Epidermal melanocyte (primary cell): ENCODE measurements at regions not wholly inside any gene's neighbourhood (a gene's known extent, or its start where the extent isn't known, plus 50 kb on each side); places are given as distances from the start of the nearest gene placed in this dataset.

ENCODE experiments used
- DNase-seq: peaks from one replicate; pipeline ENCODE4 v3.0.0; 2011; ENCODE audit warnings: low spot score; ENCODE audit not compliant: insufficient read length

DNA sequence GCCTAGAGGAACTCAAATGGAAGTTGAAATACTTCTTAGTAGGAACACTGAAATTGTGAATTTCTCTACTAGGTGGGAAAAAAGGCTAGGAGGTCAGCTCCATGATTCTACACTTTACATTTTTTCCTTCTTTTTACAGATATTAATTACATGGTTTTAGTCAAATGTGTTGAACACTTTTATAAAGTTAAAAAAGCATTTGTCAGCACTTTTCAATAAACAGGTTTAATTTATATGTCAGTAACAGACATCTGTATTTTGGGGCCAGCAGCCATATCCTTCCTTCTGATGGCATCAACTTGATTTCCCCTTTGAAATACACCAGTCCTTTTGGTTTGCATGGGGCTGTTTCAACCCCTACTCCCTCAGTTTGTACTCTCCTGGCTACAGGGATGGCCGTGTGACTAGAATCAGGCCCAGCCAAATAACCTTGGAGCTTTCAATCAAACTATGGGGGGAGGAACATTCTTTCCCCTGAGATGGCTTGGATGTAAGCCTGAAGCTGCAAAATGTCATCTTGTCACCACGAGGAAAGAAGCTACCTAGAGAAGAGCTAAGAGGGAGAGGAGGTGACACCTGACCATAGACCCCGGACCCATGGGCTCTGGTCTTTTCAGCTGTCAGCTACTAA lies 171.0 kb upstream of the NEBL start:
- DNase-seq: no peak

DNA sequence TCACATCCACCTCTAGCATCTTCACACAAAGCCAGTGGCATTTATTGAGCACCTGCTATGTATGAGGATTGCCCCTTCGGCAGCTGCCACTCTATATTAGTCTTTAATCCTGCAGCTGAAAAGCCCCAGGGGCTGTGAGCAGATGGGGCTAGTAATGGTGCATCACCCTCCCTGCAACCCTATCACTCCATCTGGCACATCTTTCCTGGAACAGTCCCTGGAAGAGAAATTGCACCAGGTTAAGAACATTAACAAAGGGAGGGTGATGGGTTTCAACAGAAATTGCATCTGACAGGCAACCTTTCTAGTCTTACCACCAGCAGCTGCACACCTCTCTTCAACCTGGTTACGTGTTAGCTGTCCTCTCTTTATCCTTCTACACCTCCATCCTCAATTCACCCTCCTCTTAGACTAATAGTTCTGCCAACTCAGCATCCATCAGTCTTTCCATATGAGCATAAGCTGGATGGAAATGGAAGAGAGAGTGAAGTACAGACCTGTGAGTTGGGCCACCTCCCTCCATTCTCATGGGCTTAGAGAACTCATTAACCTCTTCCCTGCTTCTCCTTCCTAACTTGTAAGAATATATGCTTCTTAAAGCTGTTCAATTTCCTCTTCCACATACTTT lies 168.6 kb upstream of the NEBL start:
- DNase-seq: no peak

DNA sequence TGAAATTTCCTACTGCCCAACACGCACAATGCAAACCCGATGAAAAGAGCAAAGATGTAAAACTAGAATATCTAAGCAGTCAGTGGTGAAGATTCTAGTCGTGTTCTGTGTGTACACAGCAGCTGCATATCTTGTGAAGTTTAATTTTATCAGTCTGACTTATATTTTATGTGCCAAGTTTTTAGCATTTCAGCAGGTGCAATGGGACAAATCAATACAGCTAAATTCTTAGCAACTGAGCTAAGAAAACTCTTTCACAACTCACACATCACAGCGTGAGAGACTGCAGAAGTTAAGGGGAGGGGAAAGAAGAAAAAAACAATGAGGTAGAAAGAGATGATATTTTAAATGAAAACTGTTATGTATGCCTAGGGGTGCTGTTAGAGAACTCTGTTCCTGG lies 164.9 kb upstream of the NEBL start:
- DNase-seq: no peak

DNA sequence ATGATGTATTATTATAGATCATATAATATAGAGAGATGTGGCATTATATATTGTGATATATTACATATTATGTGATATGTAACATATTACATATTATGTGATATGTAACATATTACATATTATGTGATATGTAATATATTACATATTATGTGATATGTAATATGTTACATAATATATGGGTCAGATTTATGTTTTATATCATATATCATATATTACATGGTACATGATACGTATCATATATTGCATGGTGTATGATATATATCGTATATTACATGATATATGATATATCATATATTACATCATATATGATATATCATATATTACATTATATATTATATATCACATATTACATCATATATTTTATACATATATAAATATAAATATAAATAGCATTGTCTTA lies 164.1 kb upstream of the NEBL start:
- DNase-seq: no peak

DNA sequence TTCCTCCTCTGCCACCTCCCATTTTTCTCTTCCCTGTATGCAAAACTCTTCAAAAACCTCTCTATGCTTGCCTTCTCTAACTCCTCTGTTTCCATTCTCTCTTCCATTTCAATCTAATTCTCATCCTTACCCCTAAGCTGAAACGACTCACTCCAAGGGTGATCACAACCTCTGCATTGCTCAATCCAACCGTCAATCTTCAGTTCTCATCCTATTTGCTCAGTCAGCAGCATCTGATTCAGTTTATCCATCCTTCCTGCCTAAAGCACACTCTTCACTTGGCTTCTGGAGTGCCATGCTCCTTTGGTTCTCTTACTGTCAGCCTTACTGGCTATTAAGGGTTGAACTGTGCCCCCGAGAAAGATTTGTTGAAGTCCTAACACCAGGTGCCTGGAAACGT lies 163.5 kb upstream of the NEBL start:
- DNase-seq: no peak

DNA sequence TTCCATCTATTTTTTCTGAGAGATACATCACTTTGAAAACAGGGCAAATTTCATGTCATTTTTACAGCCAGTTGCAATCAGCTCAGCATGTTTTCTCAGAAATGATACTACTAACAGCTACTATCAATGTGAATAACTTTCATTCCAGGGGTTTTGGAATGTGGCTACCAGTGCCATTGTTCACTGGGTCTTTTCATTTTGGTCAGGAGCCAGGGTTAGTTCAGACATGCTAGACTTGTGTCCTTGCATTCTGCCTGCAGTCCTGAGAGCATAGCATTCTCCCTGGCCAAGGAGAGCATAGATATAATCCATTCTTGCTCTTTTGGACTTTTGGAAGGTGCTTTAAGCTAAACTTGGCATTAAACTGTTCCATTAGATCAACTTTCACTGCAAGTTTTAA lies 160.9 kb upstream of the NEBL start:
- DNase-seq: no peak

DNA sequence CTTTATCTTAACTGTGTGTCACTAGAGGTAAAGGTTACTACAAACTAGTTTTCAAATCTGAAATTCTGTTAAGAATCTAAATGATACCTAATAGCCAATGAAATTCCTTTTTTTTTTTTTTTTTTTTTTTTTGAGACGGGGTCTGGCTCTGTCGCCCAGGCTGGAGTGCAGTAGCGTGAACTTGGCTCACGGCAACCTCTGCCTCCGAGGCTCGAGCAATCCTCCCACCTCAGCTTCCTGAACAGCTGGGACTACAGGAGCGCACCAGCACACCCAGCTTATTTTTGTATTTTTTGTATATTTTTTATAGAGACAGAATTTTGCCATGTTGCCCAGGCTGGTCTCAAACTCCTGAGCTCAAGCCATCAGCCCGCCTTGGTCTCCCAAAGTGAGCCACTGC lies 160.3 kb upstream of the NEBL start:
- no peak for DNase-seq

DNA sequence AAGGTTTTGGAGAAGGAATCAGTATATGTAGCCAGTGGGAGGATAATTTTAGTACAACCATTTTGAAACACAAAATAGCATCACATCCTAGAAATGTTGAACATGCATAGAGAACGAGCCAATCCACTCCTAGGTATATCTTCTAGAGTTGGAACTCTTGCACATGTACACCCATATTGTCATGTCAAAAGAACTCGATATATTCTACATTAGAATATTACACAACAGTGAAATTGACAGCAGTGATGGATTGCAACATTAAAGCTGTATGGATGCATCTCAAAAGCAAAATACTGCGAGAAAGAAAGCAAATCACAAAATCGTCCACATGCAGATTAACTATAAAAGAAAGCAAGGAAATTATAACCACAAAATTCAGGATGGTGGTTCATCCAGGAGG lies 159.3 kb upstream of the NEBL start:
- DNase-seq: no peak

DNA sequence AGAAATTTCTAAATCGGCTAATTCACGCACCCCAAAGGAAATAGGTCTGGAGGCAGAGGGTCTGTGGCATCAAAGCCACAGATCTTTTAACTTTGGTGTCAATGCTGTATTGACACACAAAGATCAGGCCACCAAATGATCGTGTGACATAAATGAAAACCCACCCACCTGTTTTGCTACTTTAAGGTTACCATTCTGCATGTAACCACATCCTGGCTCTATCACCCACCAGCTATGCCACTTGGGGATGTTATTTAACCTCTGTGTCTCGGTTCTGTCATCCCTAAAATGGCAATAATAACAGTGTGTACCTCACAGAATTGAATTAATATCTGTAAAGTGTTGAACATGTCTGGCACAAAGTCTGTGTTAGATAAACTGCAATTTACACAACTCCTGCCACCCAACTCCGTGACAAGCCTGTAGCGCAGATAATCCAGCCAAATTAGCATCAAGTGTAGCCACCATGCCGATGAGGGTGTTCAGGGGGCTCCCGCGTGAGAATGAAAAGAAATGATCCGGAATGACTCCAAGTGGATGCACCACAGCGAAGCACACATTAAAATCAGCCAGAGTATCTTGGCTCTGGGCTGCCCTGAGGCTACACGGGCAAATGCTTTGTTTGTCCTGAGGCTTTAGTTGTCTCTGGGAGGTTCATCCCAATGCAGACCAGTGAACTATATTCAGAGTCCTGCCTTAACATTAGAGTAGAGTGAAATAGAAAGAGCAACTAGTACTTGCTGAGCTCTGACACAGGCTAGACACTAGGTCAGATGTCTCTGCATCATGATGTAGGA lies 158.4 kb upstream of the NEBL start:
- no peak for DNase-seq

DNA sequence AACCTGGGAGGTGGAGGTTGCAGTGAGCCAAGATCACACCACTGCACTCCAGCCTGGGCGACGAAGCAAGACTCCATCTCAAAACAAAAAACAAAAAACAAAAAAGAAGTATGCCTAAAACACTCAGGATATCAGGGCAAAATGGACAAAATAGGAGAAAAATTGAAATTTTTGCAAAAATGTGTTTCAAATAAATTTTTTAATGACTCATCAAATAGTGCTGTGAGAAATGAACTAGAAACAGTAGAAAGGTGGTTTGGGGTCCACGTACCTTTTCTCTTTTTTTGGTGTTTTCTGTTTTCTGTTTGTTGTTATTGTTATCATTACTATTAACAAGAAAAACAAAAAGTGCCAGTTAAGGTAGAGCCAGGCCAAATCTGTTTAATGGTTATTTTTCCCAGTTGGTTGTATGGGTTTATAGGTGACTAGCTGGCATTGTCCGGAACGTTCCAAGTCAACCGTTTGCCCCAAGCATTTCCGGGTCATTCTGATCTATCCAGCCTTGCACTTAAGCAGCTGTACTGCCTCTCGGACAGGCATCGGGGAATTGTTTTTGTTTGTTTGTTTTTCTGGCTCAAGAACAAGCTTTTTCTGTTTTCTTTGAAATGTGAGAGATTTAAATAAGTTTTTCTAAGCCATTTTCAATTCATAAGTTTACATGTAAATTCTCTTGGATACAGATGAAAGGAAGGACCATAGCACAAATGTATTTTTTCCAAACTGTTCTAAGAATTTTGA lies 157.0 kb upstream of the NEBL start:
- no peak for DNase-seq

DNA sequence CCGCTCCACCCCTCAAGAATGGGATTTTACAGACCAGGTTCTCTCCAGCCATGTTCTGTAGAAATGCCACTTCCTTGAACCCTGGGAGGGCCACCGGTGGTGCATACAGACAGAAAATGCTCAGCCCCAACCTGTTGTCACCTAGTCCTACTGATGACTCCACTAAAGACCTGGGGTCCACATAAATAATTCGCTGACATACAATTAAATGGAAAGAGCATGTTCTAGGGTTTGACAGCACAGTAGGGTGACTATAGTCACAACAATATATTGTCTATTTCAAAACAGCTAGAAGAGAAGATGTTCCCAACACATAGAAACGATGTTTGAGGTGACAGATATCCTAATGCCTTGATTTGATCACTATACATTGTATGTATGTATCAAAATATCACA lies 155.6 kb upstream of the NEBL start:
- DNase-seq: no peak

DNA sequence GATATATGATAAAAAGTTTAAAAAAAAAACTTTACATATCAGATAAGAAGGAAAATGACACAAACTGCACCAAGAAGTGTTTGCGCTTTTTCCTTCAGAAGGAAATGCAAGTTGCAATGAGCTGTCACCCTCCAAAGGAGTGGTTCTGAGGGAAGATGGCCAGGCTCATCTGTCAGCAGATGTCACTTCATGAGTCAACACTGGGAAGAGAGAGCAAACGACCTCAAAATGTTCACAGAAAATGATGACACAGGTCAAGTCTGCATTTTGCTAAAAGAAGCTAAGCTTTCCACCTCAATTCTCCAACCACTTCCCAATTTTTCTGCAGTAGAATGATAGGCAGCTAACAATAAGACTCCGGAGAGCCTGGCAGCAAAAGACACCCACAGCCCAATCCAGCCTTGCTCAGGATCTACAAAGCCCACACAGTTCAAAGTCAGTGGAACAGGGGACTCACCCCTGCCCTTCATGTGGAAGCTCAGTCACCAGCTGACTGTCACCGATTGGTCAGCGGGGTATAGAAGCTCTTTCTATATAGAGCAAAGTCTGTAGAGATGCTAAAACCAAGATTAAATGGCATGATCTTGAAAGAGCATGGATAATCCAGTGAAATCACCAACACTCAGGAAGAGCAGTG lies 155.1 kb upstream of the NEBL start:
- DNase-seq: no peak

DNA sequence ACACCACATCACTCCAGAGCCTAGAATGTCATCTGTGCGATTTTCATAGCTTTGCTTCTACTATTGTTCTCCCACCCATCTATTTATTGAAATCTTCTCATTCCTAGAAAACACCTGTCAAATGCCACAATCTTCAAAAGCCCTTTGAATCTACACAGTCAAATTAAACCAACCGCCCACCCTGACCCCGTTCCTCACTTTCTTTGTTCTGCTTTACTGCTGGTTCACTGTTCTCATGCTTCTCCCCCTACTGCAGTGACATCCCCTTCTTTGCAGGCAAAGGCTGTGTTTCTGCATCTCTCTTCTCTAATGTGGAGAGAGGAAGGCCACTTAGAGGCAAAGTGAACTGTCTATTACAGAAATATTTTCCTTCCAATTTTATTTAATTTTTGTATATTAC lies 152.4 kb upstream of the NEBL start:
- no peak for DNase-seq

DNA sequence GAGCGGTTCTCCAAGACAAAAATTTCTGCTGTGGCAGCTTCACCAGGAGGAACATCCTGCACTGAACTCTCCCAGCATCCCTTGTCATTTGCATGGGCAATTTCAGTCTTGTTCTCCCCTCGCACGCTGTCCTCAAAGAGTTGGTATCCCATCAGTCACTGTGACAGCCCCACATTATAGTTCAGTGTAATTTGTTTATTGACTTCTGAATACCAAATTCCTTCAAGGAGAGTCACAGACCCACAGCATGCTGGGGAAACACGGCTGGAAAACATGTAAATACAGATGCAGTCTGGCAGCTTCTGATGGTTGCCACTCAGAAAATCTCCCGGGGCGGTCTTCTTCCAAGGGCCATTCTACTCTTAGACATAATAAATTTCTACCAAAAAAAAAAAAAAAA lies 151.0 kb upstream of the NEBL start:
- DNase-seq: no peak

DNA sequence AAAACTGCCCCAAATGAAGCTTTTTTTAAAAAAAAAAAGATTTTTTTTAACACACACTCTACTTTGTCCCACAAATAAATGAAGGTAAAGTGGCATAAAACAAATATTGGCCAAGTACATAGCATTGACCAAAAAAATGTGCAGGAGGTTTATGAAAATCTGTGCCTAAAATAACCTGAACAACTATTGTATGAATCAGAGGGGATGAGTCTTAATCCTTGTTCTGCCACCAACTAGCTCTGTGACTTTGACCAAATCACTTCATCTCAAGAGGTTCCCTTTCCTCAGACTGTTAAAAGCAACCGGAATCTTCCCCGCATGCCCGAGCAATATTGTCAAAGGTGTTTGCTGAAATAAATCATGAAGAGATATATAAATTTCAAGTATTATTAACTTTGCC lies 150.4 kb upstream of the NEBL start:
- DNase-seq: no peak

DNA sequence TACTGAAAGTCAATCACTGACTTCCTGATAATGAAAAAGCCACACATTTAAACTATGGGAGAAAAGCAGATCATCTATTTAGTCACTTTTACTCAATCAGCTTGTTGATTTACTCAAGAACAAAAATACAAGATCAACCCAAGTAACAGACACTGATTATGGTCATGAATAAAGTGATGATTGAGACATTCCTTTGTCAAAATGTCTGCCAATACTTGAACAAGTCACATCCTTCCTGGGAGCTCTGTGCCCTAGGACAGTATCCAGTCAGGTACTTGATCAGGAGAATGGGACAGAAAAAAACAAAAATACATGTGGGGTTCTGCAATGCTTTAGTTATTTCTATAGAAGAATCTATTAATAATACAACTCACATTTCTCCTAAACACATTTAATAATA lies 150.0 kb upstream of the NEBL start:
- DNase-seq: no peak

DNA sequence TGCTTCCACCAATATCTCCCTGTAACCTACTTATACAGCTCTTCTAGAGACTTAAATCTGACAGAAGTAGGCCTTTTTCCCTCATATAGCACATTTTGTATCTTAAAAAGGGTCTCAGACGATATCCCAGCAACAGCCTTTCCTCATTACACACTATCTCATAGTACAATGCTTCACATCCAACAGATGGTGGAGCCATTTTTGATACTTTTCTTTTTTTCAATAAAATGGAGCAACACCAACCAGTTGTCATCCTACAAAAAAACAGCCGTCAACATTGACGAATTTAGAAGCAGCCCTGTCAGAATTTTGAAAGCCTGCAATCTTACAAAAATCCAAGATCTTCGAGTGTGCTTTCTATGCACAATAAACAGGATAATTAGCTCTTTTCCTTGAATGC lies 145.9 kb upstream of the NEBL start:
- no peak for DNase-seq

DNA sequence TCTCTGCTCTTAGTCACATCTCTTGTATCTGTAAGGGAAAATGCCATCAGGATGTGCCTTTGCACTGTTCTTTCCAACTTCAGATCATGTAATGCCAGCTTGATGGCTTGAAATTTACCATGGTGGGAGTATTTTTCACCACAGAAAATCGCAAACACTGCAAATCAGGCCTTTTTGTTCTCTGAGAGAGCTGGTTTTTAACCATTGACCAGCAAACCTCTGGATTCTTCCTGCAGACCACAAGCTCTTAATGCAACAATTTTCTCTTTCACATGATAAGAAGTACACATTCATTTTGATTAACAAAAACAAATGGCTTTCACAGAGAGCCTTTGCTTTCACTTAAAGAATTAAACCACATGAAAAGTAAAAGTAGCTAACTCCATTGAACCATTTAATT lies 145.4 kb upstream of the NEBL start:
- no peak for DNase-seq

DNA sequence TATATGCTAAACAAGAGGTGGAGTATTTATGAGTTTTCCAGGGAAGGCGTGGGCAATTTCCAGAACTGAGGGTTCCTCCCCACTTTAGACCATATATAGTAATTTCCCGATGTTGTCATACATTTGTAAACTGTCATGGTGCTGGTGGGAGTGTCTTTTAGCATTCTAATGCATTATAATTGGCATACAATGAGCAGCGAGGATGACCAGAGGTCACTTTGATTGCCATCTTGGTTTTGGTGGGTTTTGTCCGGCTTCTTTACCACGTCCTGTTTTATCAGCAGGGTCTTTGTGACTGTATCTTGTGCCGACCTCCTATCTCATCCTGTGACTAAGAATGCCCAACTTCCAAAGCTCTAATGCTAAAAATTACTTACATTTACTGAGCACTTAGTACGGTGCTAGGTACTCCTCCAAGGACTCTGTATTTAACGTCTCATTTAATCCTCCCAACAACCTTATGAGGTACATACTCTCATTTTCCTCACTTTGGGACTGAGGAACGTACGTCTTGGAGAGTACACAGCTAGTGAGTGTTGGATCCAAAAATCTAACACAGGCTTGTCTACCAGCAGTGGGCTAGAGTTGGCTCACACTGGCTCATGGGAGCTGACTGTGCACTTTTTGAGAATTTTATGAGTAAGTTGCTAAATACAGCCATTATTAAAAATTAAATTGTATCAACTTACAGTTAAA lies 144.8 kb upstream of the NEBL start:
- no peak for DNase-seq

DNA sequence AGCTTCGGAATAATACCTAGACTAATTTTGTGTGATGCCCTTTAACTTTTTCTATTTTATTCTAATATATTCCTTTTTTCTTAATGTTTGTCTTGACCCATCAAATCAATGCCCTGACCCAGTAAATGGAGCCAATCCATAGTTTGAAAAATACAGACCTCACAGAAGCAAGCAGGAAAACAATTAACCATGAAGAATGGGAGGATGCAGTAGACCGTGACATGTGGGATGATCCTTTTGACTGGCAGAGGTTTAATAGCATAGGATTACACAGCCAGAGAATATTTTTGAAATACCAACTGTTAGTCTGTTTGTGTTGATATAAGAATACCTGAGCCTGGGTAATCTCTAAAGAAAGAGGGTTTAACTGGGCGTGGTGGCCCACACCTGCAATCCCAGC lies 142.6 kb upstream of the NEBL start:
- no peak for DNase-seq

DNA sequence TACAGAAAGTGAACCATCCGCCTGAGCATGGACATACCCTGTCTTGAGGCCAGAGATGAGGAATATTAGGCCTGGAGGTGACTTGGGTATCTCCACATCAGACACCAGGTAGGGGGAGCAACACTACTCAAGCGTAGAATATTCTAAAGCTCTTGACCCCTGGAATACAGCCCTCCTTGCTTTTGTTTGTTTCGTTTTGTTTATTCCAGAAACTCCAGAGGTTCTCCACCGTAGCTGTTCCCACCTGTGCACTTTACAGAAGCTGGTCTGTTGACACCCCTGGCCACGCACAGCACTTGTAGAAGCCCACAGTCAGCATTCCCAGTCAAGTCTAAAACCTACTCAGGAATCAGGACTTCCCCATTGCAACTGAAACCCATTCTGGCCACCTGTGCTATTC lies 139.6 kb upstream of the NEBL start:
- DNase-seq: no peak
